IMR-90 (cell line): ENCODE measurements at regions not wholly inside any gene's neighbourhood (a gene's known extent, or its start where the extent isn't known, plus 50 kb on each side); places are given as distances from the start of the nearest gene placed in this dataset.

Experiments
- ATAC-seq: fragments of 200-7000 bp; cut with Tn5 transposase; 2 replicates; pipeline ENCODE4 v1.9.1; 2020; ENCODE audit warnings: low read depth, mild to moderate bottlenecking, moderate library complexity
- BruUV-seq: library from RNA; stranded (reverse); fragments of 400-500 nt; replicated peaks from 2 replicates; lab custom pipeline; 2021; lab: Mats Ljungman, UMichigan
- CTCF ChIA-PET: fragments of 300-600 bp; formaldehyde crosslinking; extraction: SDS; loops from one replicate; lab custom pipeline; 2021; ENCODE audit warnings: antibody characterized with exemption; lab: Yijun Ruan, JAX
- POLR2A ChIA-PET: fragments of 300-600 bp; sonication (Branson Sonifier 250); formaldehyde crosslinking; loops from one replicate; lab custom pipeline; 2022; ENCODE audit warnings: antibody characterized with exemption; ENCODE audit not compliant: unreplicated experiment; lab: Charles Lee
- DNase-seq: peaks from one replicate; pipeline ENCODE4 v3.0.0; 2013
- H2AFZ ChIP-seq: replicated peaks from 2 replicates; pipeline ENCODE3; 2013; ENCODE audit warnings: low read length, mild to moderate bottlenecking; ENCODE audit not compliant: poor library complexity
- H2AK5ac ChIP-seq: 2 replicates; pipeline ENCODE4 v1.6.1; 2013; ENCODE audit warnings: low read depth, low read length, inconsistent platforms
- H2AK9ac ChIP-seq: replicated peaks from 2 replicates; pipeline ENCODE3; 2013; ENCODE audit warnings: mild to moderate bottlenecking, low read depth, low read length, moderate library complexity; ENCODE audit not compliant: poor library complexity
- H2BK120ac ChIP-seq: 2 replicates; pipeline ENCODE4 v1.6.1; 2013; ENCODE audit warnings: low read depth, low read length, inconsistent platforms
- H2BK15ac ChIP-seq: 3 replicates; pipeline ENCODE4 v1.6.1; 2013; ENCODE audit warnings: low read depth, low read length, inconsistent platforms
- H2BK20ac ChIP-seq: 2 replicates; pipeline ENCODE4 v1.6.1; 2013; ENCODE audit warnings: low read depth, mild to moderate bottlenecking, inconsistent platforms, low read length, moderate library complexity
- H2BK5ac ChIP-seq: 2 replicates; pipeline ENCODE4 v1.6.1; 2013; ENCODE audit warnings: mild to moderate bottlenecking, low read depth, low read length, inconsistent platforms; ENCODE audit not compliant: poor library complexity, severe bottlenecking
- H3K14ac ChIP-seq: replicated peaks from 2 replicates; pipeline ENCODE4 v1.6.1; 2013; ENCODE audit warnings: low read depth, low read length, inconsistent platforms
- H3K18ac ChIP-seq: 2 replicates; pipeline ENCODE4 v1.6.1; 2013; ENCODE audit warnings: low read depth, low read length, control low read depth
- H3K23ac ChIP-seq: 2 replicates; pipeline ENCODE4 v1.6.1; 2013; ENCODE audit warnings: low read depth, low read length, inconsistent platforms
- H3K27ac ChIP-seq: 2 replicates; pipeline ENCODE4 v1.5.1; 2013; ENCODE audit warnings: mild to moderate bottlenecking, control low read depth, low read length; ENCODE audit not compliant: insufficient read depth
- H3K27me3 ChIP-seq: 2 replicates; pipeline ENCODE4 v1.6.1; 2013; ENCODE audit warnings: low read length; ENCODE audit not compliant: control insufficient read depth, insufficient read depth
- H3K36me3 ChIP-seq: 2 replicates; pipeline ENCODE4 v1.6.1; 2013; ENCODE audit warnings: low read length, mixed read lengths; ENCODE audit not compliant: control insufficient read depth, insufficient read depth
- H3K4ac ChIP-seq: 2 replicates; pipeline ENCODE4 v1.6.1; 2013; ENCODE audit warnings: low read depth, low read length, inconsistent platforms
- H3K4me1 ChIP-seq: 2 replicates; pipeline ENCODE4 v1.6.1; 2013; ENCODE audit warnings: low read length, mixed read lengths; ENCODE audit not compliant: control insufficient read depth, insufficient read depth
- H3K4me2 ChIP-seq: 2 replicates; pipeline ENCODE4 v1.6.1; 2013; ENCODE audit warnings: low read depth, mild to moderate bottlenecking, control low read depth, low read length, moderate library complexity
- H3K4me3 ChIP-seq: 2 replicates; pipeline ENCODE4 v1.5.1; 2013; ENCODE audit warnings: low read depth, mild to moderate bottlenecking, control low read depth, low read length, moderate library complexity; ENCODE audit not compliant: insufficient read depth
- H3K56ac ChIP-seq: 2 replicates; pipeline ENCODE4 v1.6.1; 2013; ENCODE audit warnings: low read length, inconsistent platforms; ENCODE audit not compliant: insufficient read depth; ENCODE audit errors: extremely low read depth
- H3K79me1 ChIP-seq, 2 experiments: 2 replicates each; pipeline ENCODE4 v1.6.1; 2013; ENCODE audit warnings: low read length in 2 of 2, inconsistent platforms in 1 of 2, low read depth in 1 of 2
- H3K9ac ChIP-seq: 2 replicates; pipeline ENCODE4 v1.6.1; 2013; ENCODE audit warnings: low read depth, low read length, control low read depth
- H3K9me1 ChIP-seq: 2 replicates; pipeline ENCODE4 v1.6.1; 2013; ENCODE audit warnings: low read length, inconsistent platforms; ENCODE audit not compliant: insufficient read depth
- H3K9me3 ChIP-seq: 2 replicates; pipeline ENCODE4 v1.6.1; 2013; ENCODE audit warnings: low read length; ENCODE audit not compliant: control insufficient read depth, insufficient read depth
- H4K20me1 ChIP-seq: 2 replicates; pipeline ENCODE4 v1.6.1; 2013; ENCODE audit warnings: low read length, inconsistent platforms; ENCODE audit not compliant: insufficient read depth
- H4K5ac ChIP-seq: 2 replicates; pipeline ENCODE4 v1.6.1; 2013; ENCODE audit warnings: mild to moderate bottlenecking, low read depth, low read length, control low read depth
- H4K8ac ChIP-seq, 2 experiments: 2 replicates each; pipeline ENCODE4 v1.6.1; 2013; ENCODE audit warnings: low read depth in 2 of 2, low read length in 2 of 2, control low read depth in 1 of 2, inconsistent platforms in 1 of 2
- H4K91ac ChIP-seq: 2 replicates; pipeline ENCODE4 v1.6.1; 2013; ENCODE audit warnings: low read depth, low read length, inconsistent platforms; ENCODE audit not compliant: insufficient read depth
- CEBPB ChIP-seq: IDR thresholded peaks from 2 replicates; pipeline ENCODE4 v1.6.1; 2012; ENCODE audit warnings: low read depth, low read length, improper control_type of control experiment
- FOS ChIP-seq: fragments of 150-350 bp; IDR thresholded peaks from 2 replicates; pipeline ENCODE4 v1.6.1; 2016; ENCODE audit warnings: low read depth, low read length
- POLR2A ChIP-seq: IDR thresholded peaks from 2 replicates; pipeline ENCODE4 v1.6.1; 2012; ENCODE audit warnings: mild to moderate bottlenecking, low read depth, low read length
- RAD21 ChIP-seq: IDR thresholded peaks from 2 replicates; pipeline ENCODE4 v1.6.1; 2012; ENCODE audit warnings: low read length, improper control_type of control experiment
- WGBS, 2 experiments: methylation state at CpG; one replicate each; pipeline versions ENCODE4 v1.1.5 to v1.1.7; 2013; ENCODE audit warnings: missing lambda C conversion rate in 2 of 2; ENCODE audit not compliant: insufficient read length in 1 of 2; ENCODE audit errors: extremely low coverage in 2 of 2; 5-methylcytosine and 5-hydroxymethylcytosine counted together
- dilution Hi-C: fragments of 300-500 bp; cut with HindIII; formaldehyde crosslinking; loops from one replicate; pipeline ENCODE4 v1.14.3; 2018; ENCODE audit warnings: low sequenced_read_pairs; ENCODE audit not compliant: unreplicated experiment
- in situ Hi-C: fragments of 300-500 bp; cut with MboI; formaldehyde crosslinking; loops from 3 replicates; pipeline ENCODE4 v1.14.3; 2019; ENCODE audit warnings: low sequenced_read_pairs, inconsistent platforms, mixed read lengths
- intact Hi-C: fragments of 100-400 bp; cut with micrococcal nuclease; formaldehyde crosslinking; loops from 2 replicates; pipeline ENCODE4 v1.10.0; 2022
- TF ChIP-seq, protein P1 (sequence below): fragments of 150-350 bp; IDR thresholded peaks from 2 replicates; pipeline ENCODE4 v1.6.1; 2017; ENCODE audit warnings: mild to moderate bottlenecking, antibody characterized with exemption, low read length, low read depth

DNA sequence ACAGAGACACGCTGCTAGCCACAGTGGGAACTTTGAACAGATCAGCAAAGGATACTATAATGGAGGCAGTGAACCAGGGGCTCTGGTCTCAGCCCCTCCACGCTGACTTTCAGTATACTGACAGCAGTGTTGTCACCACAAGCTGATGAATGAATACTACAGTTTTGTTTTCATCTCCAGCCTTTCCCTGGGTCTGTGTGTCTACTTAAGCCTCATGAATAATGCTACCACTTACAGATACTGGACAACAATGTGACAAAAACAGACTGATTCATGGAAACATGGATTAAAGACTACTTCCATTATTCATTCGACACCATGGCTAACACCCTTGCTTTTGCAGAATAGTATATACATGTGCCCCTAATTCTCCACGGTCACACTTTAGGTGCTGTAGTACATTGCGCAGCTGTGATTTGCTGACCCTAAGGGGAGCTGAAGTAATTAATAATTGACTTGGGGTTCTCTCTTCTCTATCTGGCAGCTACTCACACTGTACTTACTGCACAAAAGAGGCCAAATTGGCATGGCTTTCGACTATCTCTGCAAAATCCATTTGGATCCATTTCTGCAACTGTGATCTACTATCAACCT lies 203.2 kb upstream of the LYPLAL1 start:
- dilution Hi-C loops, result no loop called here

More for the DNA sequence above, 203.2 kb upstream of the LYPLAL1 start:
- no peak overlapping the region for H2BK20ac ChIP-seq
- H3K79me1 ChIP-seq, result no peaks in the 10 kb centered on the region
- H2AK9ac ChIP-seq, result no peak overlapping the region
- H2BK15ac ChIP-seq, result no peak overlapping the region
- no peak overlapping the region for H3K4me2 ChIP-seq
- no peaks in the 10 kb centered on the region for H3K9me1 ChIP-seq
- no peak overlapping the region for H3K18ac ChIP-seq
- TF ChIP-seq CEBPB (no peak), RAD21 (no peak), FOS (no peak), POLR2A (no peak)
- TF ChIP-seq, protein P1, sequence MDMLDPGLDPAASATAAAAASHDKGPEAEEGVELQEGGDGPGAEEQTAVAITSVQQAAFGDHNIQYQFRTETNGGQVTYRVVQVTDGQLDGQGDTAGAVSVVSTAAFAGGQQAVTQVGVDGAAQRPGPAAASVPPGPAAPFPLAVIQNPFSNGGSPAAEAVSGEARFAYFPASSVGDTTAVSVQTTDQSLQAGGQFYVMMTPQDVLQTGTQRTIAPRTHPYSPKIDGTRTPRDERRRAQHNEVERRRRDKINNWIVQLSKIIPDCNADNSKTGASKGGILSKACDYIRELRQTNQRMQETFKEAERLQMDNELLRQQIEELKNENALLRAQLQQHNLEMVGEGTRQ, result no peak
- peaks cover 5% of the 10 kb centered on the region for H3K9me3 ChIP-seq
- H2AFZ ChIP-seq, result no peak overlapping the region
- ChIA-PET CTCF (no interaction called here), POLR2A (no interaction called here)
- H3K56ac ChIP-seq, result no peak overlapping the region
- no peak overlapping the region for H2BK120ac ChIP-seq
- H3K27ac ChIP-seq, result no peak overlapping the region
- no peak overlapping the region for H4K8ac ChIP-seq
- H3K23ac ChIP-seq, result no peak overlapping the region
- H4K91ac ChIP-seq, result no peak overlapping the region
- DNase-seq (no peak), ATAC-seq (no peak)
- H3K27me3 ChIP-seq, result no peaks in the 10 kb centered on the region
- intact Hi-C loops (no loop called here), in situ Hi-C loops (no loop called here)
- H3K4ac ChIP-seq, result no peak overlapping the region
- no peaks in the 10 kb centered on the region for H3K4me1 ChIP-seq
- WGBS, 2 experiments, result 40% methylated on average over 1 of the region's 6 CpGs; no CpG with 5 or more reads in 1 of the 2 experiments
- H3K4me3 ChIP-seq, result no peak overlapping the region
- no peak overlapping the region for H2AK5ac ChIP-seq
- H2BK5ac ChIP-seq, result no peak overlapping the region
- H3K14ac ChIP-seq, result no peak overlapping the region
- no TSS peak for BruUV-seq
- no peak overlapping the region for H3K9ac ChIP-seq
- H4K20me1 ChIP-seq, result no peaks in the 10 kb centered on the region
- H4K5ac ChIP-seq, result no peak overlapping the region
- no peaks in the 10 kb centered on the region for H3K36me3 ChIP-seq
